HCT116 (cell line): ENCODE measurements at regions not wholly inside any gene's neighbourhood (a gene's known extent, or its start where the extent isn't known, plus 50 kb on each side); places are given as distances from the start of the nearest gene placed in this dataset.

Experiments used
- ATAC-seq: fragments of 200-7000 bp; cut with Tn5 transposase; 2 replicates; pipeline ENCODE4 v1.9.1; 2020; ENCODE audit warnings: mild to moderate bottlenecking, moderate library complexity
- BruUV-seq: library from RNA; stranded (reverse); fragments of 400-500 nt; replicated peaks from 2 replicates; lab custom pipeline; 2021; lab: Mats Ljungman, UMichigan
- CTCF ChIA-PET: fragments of 300-600 bp; sonication (Branson Sonifier 250); formaldehyde crosslinking; loops from one replicate; lab custom pipeline; 2021; ENCODE audit warnings: antibody characterized with exemption; lab: Charles Lee
- POLR2A ChIA-PET: fragments of 300-600, 350-600 bp; sonication (Branson Sonifier 250); formaldehyde crosslinking; loops from one replicate; lab custom pipeline; 2021; ENCODE audit warnings: antibody characterized with exemption; lab: Charles Lee
- RAD21 ChIA-PET, 2 experiments: fragments of 300-600 bp; sonication (Branson Sonifier 250); formaldehyde crosslinking; loops; one replicate each; lab custom pipeline; 2023; ENCODE audit warnings: low total read pairs in 2 of 2; ENCODE audit not compliant: uncharacterized antibody in 2 of 2, unreplicated experiment in 2 of 2, low non-redundant PET in 1 of 2; lab: Charles Lee
- DNase-seq: peaks from one replicate; pipeline ENCODE4 v3.0.0-alpha.2; 2010; ENCODE audit warnings: low read depth, low spot score
- H2AFZ ChIP-seq: fragments of 200-600 bp; shearing (Covaris generic), sonication (generic); 2 replicates; pipeline ENCODE4 v1.6.1; 2017; ENCODE audit warnings: low read depth, mixed run types, mixed read lengths, antibody characterized with exemption, low read length; ENCODE audit not compliant: poor library complexity, severe bottlenecking
- H3K27ac ChIP-seq: 2 replicates; pipeline ENCODE4 v1.5.1; 2012; ENCODE audit warnings: low read depth, low read length
- H3K27me3 ChIP-seq: fragments of 200-600 bp; sonication (generic); 2 replicates; pipeline ENCODE4 v1.6.1; 2016; ENCODE audit warnings: mixed run types, low read length, mixed read lengths; ENCODE audit not compliant: insufficient read depth
- H3K36me3 ChIP-seq, 2 experiments: fragments of 200-500 bp in 1 of 2; fragments of 200-600 bp in 1 of 2; sonication (Bioruptor generic) in 1 of 2; sonication (generic) in 1 of 2; 2 replicates each; pipeline versions ENCODE4 v1.5.1 to v1.6.1; 2014 to 2016; ENCODE audit warnings: low read length in 2 of 2, inconsistent platforms in 1 of 2, mixed read lengths in 1 of 2, mixed run types in 1 of 2; ENCODE audit not compliant: insufficient read depth in 2 of 2, control insufficient read depth in 1 of 2
- H3K4me1 ChIP-seq, 2 experiments: fragments of 200-600 bp in 1 of 2; sonication (generic) in 1 of 2; 2 replicates each; pipeline versions ENCODE4 v1.5.1 to v1.6.1; 2012 to 2017; ENCODE audit warnings: low read length in 2 of 2, inconsistent platforms in 1 of 2, mild to moderate bottlenecking in 1 of 2, mixed read lengths in 1 of 2, mixed run types in 1 of 2, moderate library complexity in 1 of 2; ENCODE audit not compliant: insufficient read depth in 2 of 2, control insufficient read depth in 1 of 2
- H3K4me2 ChIP-seq: fragments of 200-600 bp; sonication (generic); 2 replicates; pipeline ENCODE4 v1.6.1; 2017; ENCODE audit warnings: mixed run types, low read length, mixed read lengths
- H3K4me3 ChIP-seq, 2 experiments: fragments of 200-600 bp in 1 of 2; sonication (generic) in 1 of 2; replicated peaks in 1 of 2; 2 replicates each; pipeline ENCODE4 v1.5.1; 2011 to 2016; ENCODE audit warnings: low read length in 2 of 2, control low read depth in 1 of 2, low read depth in 1 of 2, mild to moderate bottlenecking in 1 of 2, mixed read lengths in 1 of 2, mixed run types in 1 of 2
- H3K79me2 ChIP-seq: fragments of 200-600 bp; sonication (generic); 2 replicates; pipeline ENCODE4 v1.6.1; 2017; ENCODE audit warnings: mild to moderate bottlenecking, mixed run types, low read length, moderate library complexity, mixed read lengths; ENCODE audit not compliant: insufficient read depth
- H3K9ac ChIP-seq: fragments of 200-600 bp; sonication (generic); 2 replicates; pipeline ENCODE4 v1.6.1; 2016; ENCODE audit warnings: low read length, mixed read lengths
- H3K9me2 ChIP-seq: fragments of 200-600 bp; sonication (generic), shearing (Covaris generic); 2 replicates; pipeline ENCODE4 v1.6.1; 2017; ENCODE audit warnings: mixed run types, mild to moderate bottlenecking, moderate library complexity; ENCODE audit not compliant: insufficient read depth
- H3K9me3 ChIP-seq, 2 experiments: fragments of 200-500 bp in 1 of 2; fragments of 200-600 bp in 1 of 2; sonication (Bioruptor generic) in 1 of 2; sonication (generic) in 1 of 2; 2 replicates each; pipeline ENCODE4 v1.6.1; 2014 to 2017; ENCODE audit warnings: low read length in 2 of 2, mixed read lengths in 2 of 2, inconsistent platforms in 1 of 2, low read depth in 1 of 2, mild to moderate bottlenecking in 1 of 2, mixed run types in 1 of 2, moderate library complexity in 1 of 2; ENCODE audit not compliant: control insufficient read depth in 1 of 2, insufficient read depth in 1 of 2
- H4K20me1 ChIP-seq: fragments of 200-600 bp; sonication (generic), shearing (Covaris generic); 2 replicates; pipeline ENCODE4 v1.6.1; 2017; ENCODE audit warnings: mixed run types, mild to moderate bottlenecking, moderate library complexity; ENCODE audit not compliant: insufficient read depth
- CBX3 ChIP-seq: IDR thresholded peaks from 2 replicates; pipeline ENCODE4 v1.6.1; 2012; ENCODE audit warnings: low read depth
- CEBPB ChIP-seq: IDR thresholded peaks from 2 replicates; pipeline ENCODE4 v1.6.1; 2012; ENCODE audit warnings: low read depth
- EGR1 ChIP-seq: IDR thresholded peaks from 2 replicates; pipeline ENCODE4 v1.6.1; 2012; ENCODE audit warnings: low read depth
- ELF1 ChIP-seq: IDR thresholded peaks from 2 replicates; pipeline ENCODE4 v1.6.1; 2012; ENCODE audit warnings: low read depth, borderline replicate concordance
- EZH2 ChIP-seq: fragments of 200-600 bp; sonication (generic); IDR thresholded peaks from 2 replicates; pipeline ENCODE4 v1.6.1; 2017; ENCODE audit warnings: antibody characterized with exemption, mixed run types
- EZH2phosphoT487 ChIP-seq: fragments of 200-600 bp; IDR thresholded peaks from 2 replicates; pipeline ENCODE4 v1.6.1; 2018; ENCODE audit warnings: antibody characterized with exemption, borderline replicate concordance
- POLR2A ChIP-seq: IDR thresholded peaks from 2 replicates; pipeline ENCODE4 v1.7.0; 2011; ENCODE audit warnings: borderline replicate concordance; ENCODE audit not compliant: insufficient read depth, insufficient read length; ENCODE audit errors: extremely low read depth
- POLR2AphosphoS5 ChIP-seq: IDR thresholded peaks from 2 replicates; pipeline ENCODE4 v1.6.1; 2011; ENCODE audit warnings: mild to moderate bottlenecking, low read depth, low read length, moderate library complexity
- RAD21 ChIP-seq: IDR thresholded peaks from 2 replicates; pipeline ENCODE4 v1.6.1; 2012; ENCODE audit warnings: low read depth, mild to moderate bottlenecking
- SRF ChIP-seq: IDR thresholded peaks from 2 replicates; pipeline ENCODE4 v1.6.1; 2012; ENCODE audit warnings: low read depth
- TCF7L2 ChIP-seq: IDR thresholded peaks from 2 replicates; pipeline ENCODE4 v1.7.0; 2011; ENCODE audit warnings: borderline replicate concordance, inconsistent platforms; ENCODE audit not compliant: insufficient read depth, insufficient read length; ENCODE audit errors: extremely low read depth
- YY1 ChIP-seq: IDR thresholded peaks from 2 replicates; pipeline ENCODE4 v1.6.1; 2011; ENCODE audit warnings: low read length, low read depth, moderate library complexity, mild to moderate bottlenecking; ENCODE audit not compliant: insufficient replicate concordance; ENCODE audit errors: extremely low read depth
- ZFX ChIP-seq: fragments of 450-650 bp; IDR thresholded peaks from 2 replicates; pipeline ENCODE4 v1.6.1; 2017
- ZNF274 ChIP-seq: fragments of 200-500 bp; sonication (Bioruptor generic); IDR thresholded peaks from 2 replicates; pipeline ENCODE4 v1.6.1; 2014; ENCODE audit warnings: mild to moderate bottlenecking, low read depth, low read length, inconsistent platforms
- intact Hi-C: fragments of 100-400 bp; cut with micrococcal nuclease; formaldehyde crosslinking; loops from 2 replicates; pipeline ENCODE4 v1.10.0; 2022
- TF ChIP-seq, protein P1 (sequence below), 3 experiments: fragments of 200-600 bp in 1 of 3; sonication (generic) in 1 of 3; IDR thresholded peaks in 2 of 3; conservative IDR thresholded peaks in 1 of 3; 2 replicates each; pipeline ENCODE4 v1.5.1; 2012 to 2017; ENCODE audit warnings: low read depth in 2 of 3, low read length in 2 of 3, antibody characterized with exemption in 1 of 3, borderline replicate concordance in 1 of 3, control low read depth in 1 of 3, mild to moderate bottlenecking in 1 of 3, mixed read lengths in 1 of 3, mixed run types in 1 of 3, moderate library complexity in 1 of 3; ENCODE audit not compliant: insufficient read depth in 1 of 3
- TF ChIP-seq, protein P2 (sequence below): IDR thresholded peaks from 2 replicates; pipeline ENCODE4 v1.6.1; 2012
- TF ChIP-seq, protein P3 (sequence below): IDR thresholded peaks from 2 replicates; pipeline ENCODE4 v1.6.1; 2012

DNA sequence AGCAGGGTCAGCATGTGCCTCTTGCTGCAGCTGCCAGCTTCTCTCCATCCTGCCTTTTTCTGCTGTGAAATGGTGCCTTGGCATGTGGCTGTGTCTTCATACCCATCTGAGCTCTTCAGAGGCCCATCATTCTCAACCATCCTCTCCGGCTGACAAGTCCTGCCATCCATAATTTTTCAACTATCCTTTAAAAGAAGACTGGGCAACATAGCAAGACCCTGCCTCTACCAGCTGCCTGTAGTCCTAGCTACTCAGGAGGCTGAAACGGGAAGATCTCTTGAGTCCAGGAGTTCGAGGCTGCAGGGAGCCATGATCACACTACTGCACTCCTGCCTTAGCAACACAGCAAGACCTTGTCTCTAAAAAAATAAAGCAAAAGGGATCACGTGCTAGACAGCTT, 64.2 kb upstream of the TTC29 start:
- H3K9me2 ChIP-seq, result no peaks in the 10 kb centered on the region
- H3K4me2 ChIP-seq, result no peak overlapping the region
- DNase-seq (no peak), ATAC-seq (no peak)
- peaks cover 55% of the 10 kb centered on the region for H3K27me3 ChIP-seq
- TF ChIP-seq, protein P1, sequence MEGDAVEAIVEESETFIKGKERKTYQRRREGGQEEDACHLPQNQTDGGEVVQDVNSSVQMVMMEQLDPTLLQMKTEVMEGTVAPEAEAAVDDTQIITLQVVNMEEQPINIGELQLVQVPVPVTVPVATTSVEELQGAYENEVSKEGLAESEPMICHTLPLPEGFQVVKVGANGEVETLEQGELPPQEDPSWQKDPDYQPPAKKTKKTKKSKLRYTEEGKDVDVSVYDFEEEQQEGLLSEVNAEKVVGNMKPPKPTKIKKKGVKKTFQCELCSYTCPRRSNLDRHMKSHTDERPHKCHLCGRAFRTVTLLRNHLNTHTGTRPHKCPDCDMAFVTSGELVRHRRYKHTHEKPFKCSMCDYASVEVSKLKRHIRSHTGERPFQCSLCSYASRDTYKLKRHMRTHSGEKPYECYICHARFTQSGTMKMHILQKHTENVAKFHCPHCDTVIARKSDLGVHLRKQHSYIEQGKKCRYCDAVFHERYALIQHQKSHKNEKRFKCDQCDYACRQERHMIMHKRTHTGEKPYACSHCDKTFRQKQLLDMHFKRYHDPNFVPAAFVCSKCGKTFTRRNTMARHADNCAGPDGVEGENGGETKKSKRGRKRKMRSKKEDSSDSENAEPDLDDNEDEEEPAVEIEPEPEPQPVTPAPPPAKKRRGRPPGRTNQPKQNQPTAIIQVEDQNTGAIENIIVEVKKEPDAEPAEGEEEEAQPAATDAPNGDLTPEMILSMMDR (IDR thresholded peaks at IDR 0.05 in 2 of 3, conservative IDR thresholded peaks at IDR 0.05 in 1 of 3; ENCODE audit: borderline replicate concordance in 1 of 3, insufficient read depth in 1 of 3, low read depth in 2 of 3, low read length in 2 of 3), result no peak
- TF ChIP-seq POLR2A, result no peak
- TF ChIP-seq, protein P2, sequence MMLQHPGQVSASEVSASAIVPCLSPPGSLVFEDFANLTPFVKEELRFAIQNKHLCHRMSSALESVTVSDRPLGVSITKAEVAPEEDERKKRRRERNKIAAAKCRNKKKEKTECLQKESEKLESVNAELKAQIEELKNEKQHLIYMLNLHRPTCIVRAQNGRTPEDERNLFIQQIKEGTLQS, result no peak
- H3K4me3 ChIP-seq, result no peak overlapping the region
- no peaks in the 10 kb centered on the region for H3K4me1 ChIP-seq
- no peak overlapping the region for H3K9ac ChIP-seq
- ChIA-PET RAD21 (no interaction called here), POLR2A (no interaction called here), CTCF (interaction anchor here (1.1 kb wide), 1 partner anchor 9 kb away, joined by 3 read pairs; no protein-coding TSS in a partner anchor)
- no peaks in the 10 kb centered on the region for H3K9me3 ChIP-seq
- H4K20me1 ChIP-seq, result no peaks in the 10 kb centered on the region
- no peaks in the 10 kb centered on the region for H3K79me2 ChIP-seq
- BruUV-seq, result no TSS peak
- no peak overlapping the region for H3K27ac ChIP-seq
- intact Hi-C loops, result no loop called here
- no peak overlapping the region for H2AFZ ChIP-seq
- no peaks in the 10 kb centered on the region for H3K36me3 ChIP-seq

DNA sequence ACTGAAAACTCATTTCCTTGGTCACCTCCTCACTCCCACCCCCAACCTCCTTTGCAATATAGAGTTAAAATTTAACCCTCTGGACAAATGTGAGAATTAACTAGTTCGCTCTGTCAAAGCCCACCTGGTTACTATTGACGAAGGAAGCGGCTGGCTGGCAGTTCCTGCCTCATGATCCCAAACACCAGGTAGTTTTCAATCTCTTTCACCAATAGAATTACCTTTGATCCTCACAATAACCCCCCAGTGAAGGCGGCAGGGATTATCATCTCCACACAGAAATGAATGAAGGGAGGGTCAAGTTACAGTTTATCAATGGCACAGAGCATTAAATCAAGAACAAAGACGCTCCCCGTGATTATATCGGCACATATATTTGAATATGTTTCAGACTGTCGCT, 65.7 kb upstream of the TTC29 start:
- ChIA-PET POLR2A (no interaction called here), CTCF (no interaction called here), RAD21 (no interaction called here)
- no peaks in the 10 kb centered on the region for H3K4me1 ChIP-seq
- H3K4me3 ChIP-seq, result no peak overlapping the region
- H3K9me2 ChIP-seq, result no peaks in the 10 kb centered on the region
- H3K36me3 ChIP-seq, result no peaks in the 10 kb centered on the region
- H3K9me3 ChIP-seq, result no peaks in the 10 kb centered on the region
- no peaks in the 10 kb centered on the region for H3K79me2 ChIP-seq
- H4K20me1 ChIP-seq, result no peaks in the 10 kb centered on the region
- H2AFZ ChIP-seq, result no peak overlapping the region
- peaks cover 66% of the 10 kb centered on the region for H3K27me3 ChIP-seq
- DNase-seq (no peak), ATAC-seq (no peak)
- intact Hi-C loops, result no loop called here
- no TSS peak for BruUV-seq
- no peak overlapping the region for H3K9ac ChIP-seq
- no peak overlapping the region for H3K4me2 ChIP-seq
- no peak overlapping the region for H3K27ac ChIP-seq
- TF ChIP-seq CBX3 (no peak), CEBPB (no peak), ZNF274 (no peak), EZH2 (no peak), SRF (no peak), TCF7L2 (no peak), EGR1 (no peak), ELF1 (no peak), EZH2phosphoT487 (no peak), ZFX (no peak), RAD21 (no peak), POLR2A (no peak), YY1 (no peak), POLR2AphosphoS5 (no peak)
- TF ChIP-seq, protein P2, result no peak
- TF ChIP-seq, protein P3, sequence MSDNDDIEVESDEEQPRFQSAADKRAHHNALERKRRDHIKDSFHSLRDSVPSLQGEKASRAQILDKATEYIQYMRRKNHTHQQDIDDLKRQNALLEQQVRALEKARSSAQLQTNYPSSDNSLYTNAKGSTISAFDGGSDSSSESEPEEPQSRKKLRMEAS, result no peak
